Vagina (tissue), 2 donors: ENCODE measurements at regions not wholly inside any gene's neighbourhood (a gene's known extent, or its start where the extent isn't known, plus 50 kb on each side); places are given as distances from the start of the nearest gene placed in this dataset.

Experiments
- DNase-seq, 2 donors: peaks; one replicate each; pipeline ENCODE4 v3.0.0-alpha.2; 2017; ENCODE audit errors: extremely low spot score in 2 of 2
- H3K27ac ChIP-seq: fragments of 200-600 bp; sonication (generic); one replicate; pipeline ENCODE4 v1.5.1; 2019
- H3K27me3 ChIP-seq: fragments of 200-600 bp; sonication (generic); one replicate; pipeline ENCODE4 v1.5.1; 2019
- H3K36me3 ChIP-seq, 2 donors: fragments of 200-600 bp; sonication (generic); one replicate each; pipeline ENCODE4 v1.5.1; 2017 to 2019
- H3K4me1 ChIP-seq: fragments of 200-600 bp; sonication (generic); one replicate; pipeline ENCODE4 v1.5.1; 2019
- H3K4me3 ChIP-seq, 2 donors: fragments of 200-600 bp; sonication (generic); 1 replicate in 1 of 2; 2 replicates in 1 of 2; pipeline ENCODE4 v1.5.1; 2016 to 2019
- H3K9me3 ChIP-seq: fragments of 200-600 bp; sonication (generic); one replicate; pipeline ENCODE4 v1.5.1; 2019
- POLR2A ChIP-seq, 2 donors: fragments of 450-650 bp; IDR thresholded peaks; one replicate each; pipeline ENCODE4 v1.6.1; 2017; ENCODE audit warnings: antibody characterized with exemption in 2 of 2, mild to moderate bottlenecking in 2 of 2, moderate library complexity in 2 of 2
- POLR2AphosphoS5 ChIP-seq, 2 donors: sonication (generic); formaldehyde crosslinking; IDR thresholded peaks; one replicate each; pipeline ENCODE4 v1.9.0; 2017; ENCODE audit warnings: antibody characterized with exemption in 2 of 2, mild to moderate bottlenecking in 2 of 2, low read depth in 1 of 2; ENCODE audit not compliant: insufficient read depth in 1 of 2
- intact Hi-C: fragments of 100-400 bp; cut with DNase I; formaldehyde crosslinking; loops from one replicate; pipeline ENCODE4 v1.15.1; 2023
- TF ChIP-seq, protein P1 (sequence below), 3 experiments: fragments of 450-650 bp in 2 of 3; fragments of 200-600 bp in 1 of 3; sonication (generic) in 1 of 3; IDR thresholded peaks; one replicate each; pipeline ENCODE4 v1.5.1; 2017 to 2019; ENCODE audit warnings: antibody characterized with exemption in 3 of 3, mild to moderate bottlenecking in 2 of 3, moderate library complexity in 2 of 3

DNA sequence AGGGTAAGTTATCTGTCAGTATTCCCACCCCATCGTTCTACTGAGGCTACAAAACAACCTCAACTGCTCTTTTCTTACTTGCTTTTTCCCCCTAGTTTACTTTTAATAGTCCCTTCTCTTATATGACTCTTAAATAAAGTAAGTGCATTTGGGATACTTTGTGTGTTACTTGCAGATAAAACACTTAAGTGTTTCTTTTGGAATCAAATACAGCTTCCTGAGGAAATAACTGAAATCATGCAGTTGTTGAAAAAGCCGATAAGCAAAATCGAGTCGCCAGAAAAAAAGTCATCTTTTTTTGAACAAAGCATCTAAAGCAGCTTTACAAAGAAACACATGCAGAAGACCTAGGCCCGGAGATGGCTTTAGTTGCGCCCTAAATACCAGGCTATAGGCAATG is 53.5 kb upstream of the EPB41L4A start:
- TF ChIP-seq POLR2AphosphoS5 (IDR thresholded peaks at IDR 0.05; ENCODE audit: insufficient read depth in 1 of 2, low read depth in 1 of 2) (no peak), POLR2A (IDR thresholded peaks at IDR 0.05) (no peak)
- TF ChIP-seq, protein P1, sequence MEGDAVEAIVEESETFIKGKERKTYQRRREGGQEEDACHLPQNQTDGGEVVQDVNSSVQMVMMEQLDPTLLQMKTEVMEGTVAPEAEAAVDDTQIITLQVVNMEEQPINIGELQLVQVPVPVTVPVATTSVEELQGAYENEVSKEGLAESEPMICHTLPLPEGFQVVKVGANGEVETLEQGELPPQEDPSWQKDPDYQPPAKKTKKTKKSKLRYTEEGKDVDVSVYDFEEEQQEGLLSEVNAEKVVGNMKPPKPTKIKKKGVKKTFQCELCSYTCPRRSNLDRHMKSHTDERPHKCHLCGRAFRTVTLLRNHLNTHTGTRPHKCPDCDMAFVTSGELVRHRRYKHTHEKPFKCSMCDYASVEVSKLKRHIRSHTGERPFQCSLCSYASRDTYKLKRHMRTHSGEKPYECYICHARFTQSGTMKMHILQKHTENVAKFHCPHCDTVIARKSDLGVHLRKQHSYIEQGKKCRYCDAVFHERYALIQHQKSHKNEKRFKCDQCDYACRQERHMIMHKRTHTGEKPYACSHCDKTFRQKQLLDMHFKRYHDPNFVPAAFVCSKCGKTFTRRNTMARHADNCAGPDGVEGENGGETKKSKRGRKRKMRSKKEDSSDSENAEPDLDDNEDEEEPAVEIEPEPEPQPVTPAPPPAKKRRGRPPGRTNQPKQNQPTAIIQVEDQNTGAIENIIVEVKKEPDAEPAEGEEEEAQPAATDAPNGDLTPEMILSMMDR (IDR thresholded peaks at IDR 0.05): no peak
- DNase-seq: no peak
- H3K4me3 ChIP-seq: no peak overlapping the region
- H3K36me3 ChIP-seq: no peaks in the 10 kb centered on the region
- no peaks in the 10 kb centered on the region for H3K9me3 ChIP-seq
- H3K27me3 ChIP-seq: no peaks in the 10 kb centered on the region
- H3K27ac ChIP-seq: no peak overlapping the region
- H3K4me1 ChIP-seq: no peaks in the 10 kb centered on the region
- intact Hi-C loops: no loop called here

DNA sequence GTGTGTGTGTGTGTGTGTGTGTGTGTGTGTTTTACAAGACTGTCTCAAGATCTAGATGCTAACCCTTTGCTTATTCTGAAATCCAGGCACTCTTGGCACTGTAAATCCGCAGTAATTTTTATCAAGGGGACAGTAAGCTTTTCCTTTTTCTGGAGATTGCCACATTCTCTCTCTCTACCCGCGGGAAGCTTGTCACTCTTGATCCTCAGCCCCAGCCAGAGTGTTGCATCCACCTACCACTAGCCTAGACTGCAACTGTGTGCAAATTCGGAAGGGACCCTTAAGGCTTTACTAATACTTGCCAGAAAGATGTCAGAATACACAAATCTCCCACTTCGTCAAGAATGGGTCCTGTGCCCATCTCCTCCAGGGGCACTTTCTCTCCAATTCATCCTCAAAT is 54.9 kb upstream of the EPB41L4A start:
- H3K4me3 ChIP-seq: no peak overlapping the region
- no peak overlapping the region for H3K27ac ChIP-seq
- intact Hi-C loops: no loop called here
- no peak for TF ChIP-seq POLR2AphosphoS5 (IDR thresholded peaks at IDR 0.05; ENCODE audit: insufficient read depth in 1 of 2, low read depth in 1 of 2)
- TF ChIP-seq, protein P1 (IDR thresholded peaks at IDR 0.05): no peak
- no peak for TF ChIP-seq POLR2A (IDR thresholded peaks at IDR 0.05)
- H3K36me3 ChIP-seq: no peaks in the 10 kb centered on the region
- H3K27me3 ChIP-seq: no peaks in the 10 kb centered on the region
- no peaks in the 10 kb centered on the region for H3K9me3 ChIP-seq
- no peaks in the 10 kb centered on the region for H3K4me1 ChIP-seq
- no peak for DNase-seq

DNA sequence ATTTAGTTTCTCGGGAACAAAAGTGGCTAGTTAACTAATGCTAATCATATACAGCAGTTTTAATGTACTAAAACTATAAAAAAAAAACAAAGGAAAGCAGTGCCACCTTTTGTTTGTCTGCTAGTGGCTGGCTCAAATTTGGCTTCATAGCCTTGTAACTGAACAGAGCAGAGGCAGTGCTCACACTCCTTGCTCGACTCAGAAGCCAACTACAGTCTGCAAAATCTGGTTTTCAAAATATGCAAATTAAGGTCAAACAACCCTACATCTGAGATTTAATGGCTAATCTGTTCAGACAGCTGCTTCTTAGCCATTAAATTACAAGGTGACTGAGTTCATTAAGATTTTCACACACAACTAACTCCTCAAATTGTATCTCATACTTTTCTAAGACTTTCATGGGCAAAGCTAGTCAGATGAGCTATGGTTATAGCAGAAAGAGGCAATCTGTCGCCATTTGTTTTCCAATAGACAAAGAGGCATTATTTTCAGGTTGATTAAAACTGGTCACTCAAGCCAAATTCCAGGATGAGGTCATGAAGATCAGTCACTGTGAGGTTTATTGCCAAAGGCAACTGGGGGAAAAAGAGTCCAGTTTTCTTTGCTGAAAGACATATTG is 56.8 kb upstream of the EPB41L4A start:
- TF ChIP-seq, protein P1 (IDR thresholded peaks at IDR 0.05): no peak
- H3K27me3 ChIP-seq: no peaks in the 10 kb centered on the region
- intact Hi-C loops: no loop called here
- no peaks in the 10 kb centered on the region for H3K9me3 ChIP-seq
- no peaks in the 10 kb centered on the region for H3K4me1 ChIP-seq
- no peak overlapping the region for H3K27ac ChIP-seq
- DNase-seq: no peak
- no peak overlapping the region for H3K4me3 ChIP-seq
- no peaks in the 10 kb centered on the region for H3K36me3 ChIP-seq

DNA sequence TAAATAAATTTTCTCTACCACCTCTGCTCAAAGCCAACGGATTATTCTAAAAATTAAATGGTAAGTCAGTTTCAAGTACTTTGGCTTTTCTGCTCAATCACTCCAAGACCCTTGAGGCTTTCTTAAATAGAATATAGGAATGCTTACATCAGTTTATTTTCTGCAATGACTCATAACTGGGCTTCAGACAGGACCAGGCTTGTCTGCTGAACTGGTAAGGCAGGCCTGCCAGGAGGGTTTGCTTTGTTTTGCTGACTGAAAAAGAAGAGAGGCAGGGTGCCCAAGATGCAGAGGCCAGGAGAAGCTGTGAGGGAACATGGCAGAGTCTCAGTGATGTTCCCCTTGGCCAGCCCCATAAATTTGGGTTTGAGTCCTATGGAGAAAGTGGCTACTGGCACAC is 60.3 kb upstream of the EPB41L4A start:
- Histone ChIP-seq H3K4me1 (no peaks in the 10 kb centered on the region), H3K9me3 (no peaks in the 10 kb centered on the region), H3K4me3 (no peak overlapping the region), H3K27me3 (no peaks in the 10 kb centered on the region), H3K27ac (no peak overlapping the region), H3K36me3 (no peaks in the 10 kb centered on the region)
- no peak for DNase-seq
- intact Hi-C loops: no loop called here
- TF ChIP-seq, protein P1 (IDR thresholded peaks at IDR 0.05): no peak
- no peak for TF ChIP-seq POLR2A (IDR thresholded peaks at IDR 0.05)
- peak in 1 of 2 donors; percentile 62 for TF ChIP-seq POLR2AphosphoS5 (IDR thresholded peaks at IDR 0.05; ENCODE audit: insufficient read depth in 1 of 2, low read depth in 1 of 2)

DNA sequence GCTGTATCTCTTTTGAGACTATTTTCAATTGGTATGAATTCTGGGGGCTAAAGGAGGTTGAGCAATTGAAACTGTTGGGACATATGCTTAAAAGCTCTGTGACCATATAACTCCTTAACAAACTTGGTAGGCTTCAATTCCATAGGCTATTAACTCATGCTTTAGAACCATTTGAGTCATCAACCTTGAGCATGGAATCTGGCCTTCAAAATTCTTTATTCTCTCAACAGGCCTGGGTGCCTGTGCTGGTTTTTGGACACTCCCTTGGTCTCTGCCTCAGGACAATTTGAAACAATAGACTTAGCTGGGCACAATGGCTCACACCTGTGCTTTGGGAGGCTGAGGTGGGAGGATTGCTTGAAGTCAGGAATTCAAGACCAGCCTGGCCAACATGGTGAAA is 61.4 kb upstream of the EPB41L4A start:
- Histone ChIP-seq H3K27ac (no peak overlapping the region), H3K9me3 (no peaks in the 10 kb centered on the region), H3K4me1 (no peaks in the 10 kb centered on the region), H3K27me3 (no peaks in the 10 kb centered on the region), H3K4me3 (no peak overlapping the region), H3K36me3 (no peaks in the 10 kb centered on the region)
- intact Hi-C loops: no loop called here
- DNase-seq: no peak
- no peak for TF ChIP-seq POLR2A (IDR thresholded peaks at IDR 0.05)
- TF ChIP-seq, protein P1 (IDR thresholded peaks at IDR 0.05): no peak
- TF ChIP-seq POLR2AphosphoS5 (IDR thresholded peaks at IDR 0.05; ENCODE audit: insufficient read depth in 1 of 2, low read depth in 1 of 2): no peak
